ENCODE measurements at regions not wholly inside any gene's neighbourhood (a gene's known extent, or its start where the extent isn't known, plus 50 kb on each side); places are given as distances from the start of the nearest gene placed in this dataset.

DNA sequence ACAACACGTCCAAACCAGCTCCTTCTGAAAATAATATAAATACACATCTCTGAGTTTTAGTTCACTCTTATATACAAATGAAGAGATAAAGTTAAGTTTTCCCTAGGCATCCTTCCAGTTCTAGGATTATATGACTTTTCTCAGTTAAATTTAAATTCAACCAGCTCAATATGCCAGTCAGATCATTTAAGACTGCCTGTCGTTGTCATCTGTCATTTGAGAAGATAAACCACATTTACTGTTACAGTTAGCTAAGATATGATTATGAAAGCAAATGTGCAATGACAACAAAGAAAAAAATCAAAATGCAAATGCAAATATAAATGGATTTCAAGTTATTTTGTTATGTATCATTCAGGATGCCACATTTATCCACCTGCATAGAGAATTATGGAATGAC lies 671.7 kb upstream of the GOT2 start:
- TF ChIP-seq POLR2A (IDR thresholded peaks at IDR 0.05): no peak
- TF ChIP-seq, protein P1, sequence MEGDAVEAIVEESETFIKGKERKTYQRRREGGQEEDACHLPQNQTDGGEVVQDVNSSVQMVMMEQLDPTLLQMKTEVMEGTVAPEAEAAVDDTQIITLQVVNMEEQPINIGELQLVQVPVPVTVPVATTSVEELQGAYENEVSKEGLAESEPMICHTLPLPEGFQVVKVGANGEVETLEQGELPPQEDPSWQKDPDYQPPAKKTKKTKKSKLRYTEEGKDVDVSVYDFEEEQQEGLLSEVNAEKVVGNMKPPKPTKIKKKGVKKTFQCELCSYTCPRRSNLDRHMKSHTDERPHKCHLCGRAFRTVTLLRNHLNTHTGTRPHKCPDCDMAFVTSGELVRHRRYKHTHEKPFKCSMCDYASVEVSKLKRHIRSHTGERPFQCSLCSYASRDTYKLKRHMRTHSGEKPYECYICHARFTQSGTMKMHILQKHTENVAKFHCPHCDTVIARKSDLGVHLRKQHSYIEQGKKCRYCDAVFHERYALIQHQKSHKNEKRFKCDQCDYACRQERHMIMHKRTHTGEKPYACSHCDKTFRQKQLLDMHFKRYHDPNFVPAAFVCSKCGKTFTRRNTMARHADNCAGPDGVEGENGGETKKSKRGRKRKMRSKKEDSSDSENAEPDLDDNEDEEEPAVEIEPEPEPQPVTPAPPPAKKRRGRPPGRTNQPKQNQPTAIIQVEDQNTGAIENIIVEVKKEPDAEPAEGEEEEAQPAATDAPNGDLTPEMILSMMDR (IDR thresholded peaks at IDR 0.05 in 8 of 11, conservative IDR thresholded peaks at IDR 0.05 in 3 of 11): no peak
- TF ChIP-seq POLR2AphosphoS5 (IDR thresholded peaks at IDR 0.05): no peak
